ENCODE measurements at regions not wholly inside any gene's neighbourhood (a gene's known extent, or its start where the extent isn't known, plus 50 kb on each side); places are given as distances from the start of the nearest gene placed in this dataset.

GRCh38 chr14:59091404-59091803, 97.1 kb upstream of the DAAM1 start:
- no peak overlapping the region for H3K4me3 ChIP-seq (ENCODE audit: low read depth, low read length)
- H3K9me3 ChIP-seq: no peaks in the 10 kb centered on the region
- Mint-ChIP-seq H3K27me3 (ENCODE audit: insufficient read depth, unreplicated experiment) (no peaks in the 10 kb centered on the region), H3K36me3 (ENCODE audit: insufficient read depth, unreplicated experiment) (no peaks in the 10 kb centered on the region), H3K9me3 (ENCODE audit: unreplicated experiment) (no peaks in the 10 kb centered on the region), H3K27ac (ENCODE audit: unreplicated experiment) (no peak overlapping the region), H3K4me1 (ENCODE audit: low read depth, unreplicated experiment) (peaks cover 13% of the 10 kb centered on the region), H3K4me3 (ENCODE audit: unreplicated experiment) (no peak overlapping the region)
- BruUV-seq (replicated peaks): no TSS peak
- no peaks in the 10 kb centered on the region for H3K27me3 ChIP-seq (replicated peaks; ENCODE audit: control insufficient read depth, insufficient read depth, low read length)
- no peak for TF ChIP-seq CTCF (IDR thresholded peaks at IDR 0.05; ENCODE audit: insufficient read depth in 1 of 2, low read depth in 1 of 2, low read length in 1 of 2, severe bottlenecking in 1 of 2, unreplicated experiment in 1 of 2)
- no peak for DNase-seq
- H3K4me1 ChIP-seq: peaks cover 4% of the 10 kb centered on the region
- H3K36me3 ChIP-seq (ENCODE audit: control insufficient read depth, insufficient read depth, low read length): no peaks in the 10 kb centered on the region
- intact Hi-C loops (cut with micrococcal nuclease; ENCODE audit: unreplicated experiment): no loop called here
- CTCF ChIA-PET: no interaction called here
- POLR2A ChIA-PET: interaction anchor here (0.6 kb wide), 1 partner anchor 368 kb away, joined by 3 read pairs; no protein-coding TSS in a partner anchor

GRCh38 chr14:59091976-59092375, 96.5 kb upstream of the DAAM1 start:
- Histone ChIP-seq H3K27me3 (replicated peaks; ENCODE audit: control insufficient read depth, insufficient read depth, low read length) (no peaks in the 10 kb centered on the region), H3K4me3 (ENCODE audit: low read depth, low read length) (no peak overlapping the region), H3K36me3 (ENCODE audit: control insufficient read depth, insufficient read depth, low read length) (no peaks in the 10 kb centered on the region), H3K4me1 (no peaks in the 10 kb centered on the region; the same call in 1 of the 2 replicates), H3K9me3 (no peaks in the 10 kb centered on the region)
- Mint-ChIP-seq H3K4me3 (ENCODE audit: unreplicated experiment) (no peak overlapping the region), H3K36me3 (ENCODE audit: insufficient read depth, unreplicated experiment) (no peaks in the 10 kb centered on the region), H3K9me3 (ENCODE audit: unreplicated experiment) (no peaks in the 10 kb centered on the region), H3K27ac (ENCODE audit: unreplicated experiment) (no peak overlapping the region), H3K4me1 (ENCODE audit: low read depth, unreplicated experiment) (peaks cover 10% of the 10 kb centered on the region), H3K27me3 (ENCODE audit: insufficient read depth, unreplicated experiment) (no peaks in the 10 kb centered on the region)
- CTCF ChIA-PET: no interaction called here
- intact Hi-C loops (cut with micrococcal nuclease; ENCODE audit: unreplicated experiment): no loop called here
- POLR2A ChIA-PET: interaction anchor here (0.6 kb wide), 1 partner anchor 367 kb away, joined by 3 read pairs; no protein-coding TSS in a partner anchor
- no peak for TF ChIP-seq CTCF (IDR thresholded peaks at IDR 0.05; ENCODE audit: insufficient read depth in 1 of 2, low read depth in 1 of 2, low read length in 1 of 2, severe bottlenecking in 1 of 2, unreplicated experiment in 1 of 2)
- DNase-seq: no peak
- BruUV-seq (replicated peaks): no TSS peak

- H3K9me3 ChIP-seq: no peaks in the 10 kb centered on the region
- H3K27me3 ChIP-seq (replicated peaks; ENCODE audit: control insufficient read depth, insufficient read depth, low read length): no peaks in the 10 kb centered on the region
- H3K4me3 ChIP-seq (ENCODE audit: low read depth, low read length): no peak overlapping the region
- H3K9me3 Mint-ChIP-seq (ENCODE audit: unreplicated experiment): no peaks in the 10 kb centered on the region
- H3K4me1 Mint-ChIP-seq (ENCODE audit: low read depth, unreplicated experiment): peaks cover 1% of the 10 kb centered on the region
- TF ChIP-seq CTCF (IDR thresholded peaks at IDR 0.05; ENCODE audit: insufficient read depth in 1 of 2, low read depth in 1 of 2, low read length in 1 of 2, severe bottlenecking in 1 of 2, unreplicated experiment in 1 of 2): no peak
- no peak for DNase-seq
- H3K36me3 ChIP-seq (ENCODE audit: control insufficient read depth, insufficient read depth, low read length): no peaks in the 10 kb centered on the region
- ChIA-PET POLR2A (no interaction called here), CTCF (no interaction called here)
- H3K4me3 Mint-ChIP-seq (ENCODE audit: unreplicated experiment): no peak overlapping the region
- intact Hi-C loops (cut with micrococcal nuclease; ENCODE audit: unreplicated experiment): no loop called here
- no peak overlapping the region for H3K27ac Mint-ChIP-seq (ENCODE audit: unreplicated experiment)
- BruUV-seq (replicated peaks): no TSS peak
- H3K36me3 Mint-ChIP-seq (ENCODE audit: insufficient read depth, unreplicated experiment): no peaks in the 10 kb centered on the region
- H3K4me1 ChIP-seq: peaks cover 12% of the 10 kb centered on the region
- H3K27me3 Mint-ChIP-seq (ENCODE audit: insufficient read depth, unreplicated experiment): no peaks in the 10 kb centered on the region
Observed at GRCh38 chr14:59093902-59094301, 94.6 kb upstream of the DAAM1 start.
